Fibroblast of mammary gland (primary cell): ENCODE measurements at regions not wholly inside any gene's neighbourhood (a gene's known extent, or its start where the extent isn't known, plus 50 kb on each side); places are given as distances from the start of the nearest gene placed in this dataset.

Source experiments
- DNase-seq: peaks from one replicate; pipeline ENCODE4 v3.0.0-alpha.2; 2010; ENCODE audit warnings: low read depth
- H3K4me3 ChIP-seq: 2 replicates; pipeline ENCODE4 v1.5.1; 2011; ENCODE audit warnings: low read depth, mild to moderate bottlenecking, low read length, moderate library complexity; ENCODE audit not compliant: control insufficient read depth
- TF ChIP-seq, protein P1 (sequence below): conservative IDR thresholded peaks from 2 replicates; pipeline ENCODE4 v1.5.1; 2011; ENCODE audit warnings: low read depth, low read length, inconsistent platforms; ENCODE audit not compliant: control insufficient read depth, insufficient read depth

- TF ChIP-seq, protein P1, sequence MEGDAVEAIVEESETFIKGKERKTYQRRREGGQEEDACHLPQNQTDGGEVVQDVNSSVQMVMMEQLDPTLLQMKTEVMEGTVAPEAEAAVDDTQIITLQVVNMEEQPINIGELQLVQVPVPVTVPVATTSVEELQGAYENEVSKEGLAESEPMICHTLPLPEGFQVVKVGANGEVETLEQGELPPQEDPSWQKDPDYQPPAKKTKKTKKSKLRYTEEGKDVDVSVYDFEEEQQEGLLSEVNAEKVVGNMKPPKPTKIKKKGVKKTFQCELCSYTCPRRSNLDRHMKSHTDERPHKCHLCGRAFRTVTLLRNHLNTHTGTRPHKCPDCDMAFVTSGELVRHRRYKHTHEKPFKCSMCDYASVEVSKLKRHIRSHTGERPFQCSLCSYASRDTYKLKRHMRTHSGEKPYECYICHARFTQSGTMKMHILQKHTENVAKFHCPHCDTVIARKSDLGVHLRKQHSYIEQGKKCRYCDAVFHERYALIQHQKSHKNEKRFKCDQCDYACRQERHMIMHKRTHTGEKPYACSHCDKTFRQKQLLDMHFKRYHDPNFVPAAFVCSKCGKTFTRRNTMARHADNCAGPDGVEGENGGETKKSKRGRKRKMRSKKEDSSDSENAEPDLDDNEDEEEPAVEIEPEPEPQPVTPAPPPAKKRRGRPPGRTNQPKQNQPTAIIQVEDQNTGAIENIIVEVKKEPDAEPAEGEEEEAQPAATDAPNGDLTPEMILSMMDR: no peak
- DNase-seq: no peak
- no peak overlapping the region for H3K4me3 ChIP-seq
Measured at GRCh38 chr12:108052260-108052659, 76.8 kb upstream of the WSCD2 start.

DNA sequence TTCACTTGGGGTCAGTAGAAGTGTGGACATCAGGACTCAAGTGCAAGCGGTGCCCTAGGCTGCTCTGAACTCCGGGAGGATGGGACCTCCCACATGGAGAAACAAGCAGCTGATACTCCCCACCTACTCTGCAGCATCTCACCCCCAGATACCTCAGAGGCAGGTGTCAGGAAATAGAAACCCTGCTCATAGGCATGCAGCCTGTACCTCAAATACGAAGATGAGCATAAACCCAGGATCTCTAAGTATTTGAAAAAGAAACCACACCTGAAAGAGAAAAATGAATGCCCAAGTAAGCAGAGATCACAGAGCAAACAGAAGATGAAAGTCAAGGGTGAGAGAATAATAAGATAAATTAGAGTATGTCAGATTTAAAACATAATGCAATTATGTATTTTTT lies 75.6 kb upstream of the WSCD2 start:
- DNase-seq: no peak
- TF ChIP-seq, protein P1: no peak
- no peak overlapping the region for H3K4me3 ChIP-seq

GRCh38 chr12:108054496-108054895 lies 74.6 kb upstream of the WSCD2 start:
- DNase-seq: no peak
- no peak overlapping the region for H3K4me3 ChIP-seq
- TF ChIP-seq, protein P1: no peak

DNA sequence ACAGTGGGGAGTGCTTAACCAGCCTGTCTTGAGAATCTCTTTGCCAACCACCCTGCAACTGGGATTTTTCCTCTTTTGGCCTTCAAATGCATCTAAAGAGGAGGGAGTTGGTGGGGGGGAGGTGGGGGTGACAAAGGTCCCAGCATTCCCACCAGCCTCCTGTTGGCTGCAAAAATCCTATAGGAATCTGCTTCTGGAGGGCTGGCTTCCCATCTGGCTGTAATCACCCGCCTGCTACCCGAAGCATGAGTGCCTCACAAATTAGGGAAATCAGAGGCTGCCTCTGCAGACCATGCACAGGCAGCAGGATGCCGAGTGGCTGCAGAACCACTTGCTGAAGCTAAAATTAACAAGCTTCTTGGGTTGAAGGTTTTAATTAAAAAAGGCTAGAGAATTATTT lies 73.9 kb upstream of the WSCD2 start:
- H3K4me3 ChIP-seq: no peak overlapping the region
- no peak for DNase-seq
- TF ChIP-seq, protein P1: no peak

- TF ChIP-seq, protein P1: no peak
- H3K4me3 ChIP-seq: no peak overlapping the region
- no peak for DNase-seq
Measured at GRCh38 chr12:108060067-108060466, 69.0 kb upstream of the WSCD2 start.

GRCh38 chr12:108060903-108061302 lies 68.2 kb upstream of the WSCD2 start:
- TF ChIP-seq, protein P1: no peak
- DNase-seq: no peak
- H3K4me3 ChIP-seq: no peak overlapping the region

DNA sequence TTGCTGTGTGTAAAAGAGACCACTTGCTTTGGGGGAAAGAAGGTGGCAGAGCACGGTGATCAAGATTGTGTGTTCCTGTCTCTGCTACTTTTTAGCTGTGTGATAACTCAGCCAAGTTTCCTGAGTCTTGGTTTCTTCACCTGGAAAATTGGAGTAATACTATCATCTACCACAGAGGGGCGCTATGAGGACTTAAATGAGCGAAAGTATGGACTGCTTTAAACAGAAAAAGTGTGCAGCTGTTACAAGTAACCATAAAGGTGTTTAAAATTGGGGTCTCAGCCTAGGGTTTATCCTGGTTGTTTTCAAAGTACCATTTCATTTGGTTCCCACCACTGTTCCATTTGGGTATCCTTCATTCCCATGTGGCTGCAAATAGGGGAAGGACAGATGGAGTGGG lies 65.9 kb upstream of the WSCD2 start:
- TF ChIP-seq, protein P1: peak; percentile 31
- DNase-seq: peak; percentile 17
- no peak overlapping the region for H3K4me3 ChIP-seq
